ENCODE measurements at regions not wholly inside any gene's neighbourhood (a gene's known extent, or its start where the extent isn't known, plus 50 kb on each side); places are given as distances from the start of the nearest gene placed in this dataset.

- no peak for DNase-seq
- no peaks in the 10 kb centered on the region for H3K27me3 ChIP-seq (replicated peaks)
- H3K4me3 ChIP-seq (ENCODE audit: low read depth, low read length), result no peak overlapping the region
- TF ChIP-seq CTCF (IDR thresholded peaks at IDR 0.05; ENCODE audit: low read depth, low read length, missing control alignments), result no peak
- in situ Hi-C loops (cut with HindIII; ENCODE audit: low pct_ligation_motif_present, low sequenced_read_pairs), result no loop called here
- H3K36me3 ChIP-seq (replicated peaks), result no peaks in the 10 kb centered on the region
- H3K27ac ChIP-seq, result no peak overlapping the region
Observed at GRCh38 chr6:11358904-11359830, 126.7 kb upstream of the NEDD9 start.

- no peaks in the 10 kb centered on the region for H3K27me3 ChIP-seq (replicated peaks)
- H3K36me3 ChIP-seq (replicated peaks), result no peaks in the 10 kb centered on the region
- H3K27ac ChIP-seq, result no peak overlapping the region
- DNase-seq, result no peak
- in situ Hi-C loops (cut with HindIII; ENCODE audit: low pct_ligation_motif_present, low sequenced_read_pairs), result no loop called here
- TF ChIP-seq CTCF (IDR thresholded peaks at IDR 0.05; ENCODE audit: low read depth, low read length, missing control alignments), result no peak
- H3K4me3 ChIP-seq (ENCODE audit: low read depth, low read length), result no peak overlapping the region
Observed at GRCh38 chr6:11357285-11357684, 124.8 kb upstream of the NEDD9 start.

GRCh38 chr6:11356404-11357155, 124.1 kb upstream of the NEDD9 start:
- Histone ChIP-seq H3K4me3 (ENCODE audit: low read depth, low read length) (no peak overlapping the region), H3K27me3 (replicated peaks) (no peaks in the 10 kb centered on the region), H3K27ac (no peak overlapping the region), H3K36me3 (replicated peaks) (no peaks in the 10 kb centered on the region)
- DNase-seq, result no peak
- in situ Hi-C loops (cut with HindIII; ENCODE audit: low pct_ligation_motif_present, low sequenced_read_pairs), result no loop called here
- TF ChIP-seq CTCF (IDR thresholded peaks at IDR 0.05; ENCODE audit: low read depth, low read length, missing control alignments), result no peak

- no peak overlapping the region for H3K4me3 ChIP-seq (ENCODE audit: low read depth, low read length)
- in situ Hi-C loops (cut with HindIII; ENCODE audit: low pct_ligation_motif_present, low sequenced_read_pairs), result no loop called here
- no peaks in the 10 kb centered on the region for H3K36me3 ChIP-seq (replicated peaks)
- H3K27me3 ChIP-seq (replicated peaks), result no peaks in the 10 kb centered on the region
- TF ChIP-seq CTCF (IDR thresholded peaks at IDR 0.05; ENCODE audit: low read depth, low read length, missing control alignments), result no peak
- H3K27ac ChIP-seq, result peak overlapping the region; percentile 51
- peak; percentile 89 for DNase-seq
Observed at GRCh38 chr6:11353921-11354389, 121.5 kb upstream of the NEDD9 start.

- Histone ChIP-seq H3K4me3 (ENCODE audit: low read depth, low read length) (no peak overlapping the region), H3K27ac (no peak overlapping the region), H3K27me3 (replicated peaks) (no peaks in the 10 kb centered on the region), H3K36me3 (replicated peaks) (no peaks in the 10 kb centered on the region)
- no peak for DNase-seq
- no peak for TF ChIP-seq CTCF (IDR thresholded peaks at IDR 0.05; ENCODE audit: low read depth, low read length, missing control alignments)
- in situ Hi-C loops (cut with HindIII; ENCODE audit: low pct_ligation_motif_present, low sequenced_read_pairs), result no loop called here
Observed at GRCh38 chr6:11350294-11350693, 117.8 kb upstream of the NEDD9 start.

Measured in brain microvascular endothelial cell (primary cell).